OCI-LY1 (cell line): ENCODE measurements at regions not wholly inside any gene's neighbourhood (a gene's known extent, or its start where the extent isn't known, plus 50 kb on each side); places are given as distances from the start of the nearest gene placed in this dataset.

Experiments
- CTCF ChIP-seq: fragments of 200-600 bp; sonication (generic), shearing (Covaris generic); IDR thresholded peaks from 2 replicates; pipeline ENCODE4 v1.5.1; 2017; ENCODE audit warnings: mild to moderate bottlenecking, antibody characterized with exemption, low read length, moderate library complexity, mixed read lengths
- EZH2 ChIP-seq: fragments of 200-600 bp; sonication (generic), shearing (Covaris generic); IDR thresholded peaks from 2 replicates; pipeline ENCODE4 v1.8.0; 2017; ENCODE audit warnings: borderline replicate concordance, mixed run types, mild to moderate bottlenecking, antibody characterized with exemption, low read length, moderate library complexity, mixed read lengths

- no peak for TF ChIP-seq EZH2
- TF ChIP-seq CTCF: peak; percentile 55
These were observed 1616.2 kb upstream of the SPRY2 start for GRCh38 chr13:81957121-81957520.
